ENCODE measurements at regions not wholly inside any gene's neighbourhood (a gene's known extent, or its start where the extent isn't known, plus 50 kb on each side); places are given as distances from the start of the nearest gene placed in this dataset.
"Not testable (repeated sequence)": the region's sequence is repeated elsewhere in the genome, so short reads cannot be mapped to it uniquely, and the experiment has no call there.

DNA sequence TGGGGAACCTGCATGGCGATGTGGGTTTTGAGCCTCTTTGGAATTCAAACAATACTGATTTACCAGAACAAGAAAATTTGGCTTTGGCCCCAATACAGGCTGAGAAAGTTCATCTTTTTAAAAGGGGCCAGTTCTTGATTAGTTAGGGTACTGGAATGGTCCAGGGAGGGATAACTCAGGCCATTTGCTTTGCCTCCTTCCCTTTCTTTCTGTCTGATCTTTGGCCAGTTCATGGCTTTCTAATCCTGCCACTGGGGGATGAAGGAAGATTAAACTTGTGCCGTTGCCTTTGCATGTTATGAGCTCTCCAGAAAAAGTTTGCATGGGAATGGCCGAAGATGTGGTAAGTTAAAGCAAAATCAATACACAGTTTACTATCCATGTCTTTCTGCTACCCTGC is 78.4 kb downstream of the ADAMTS15 start:
- no peak for DNase-seq (ENCODE audit: low spot score)

GRCh38 chr11:130527636-130528297 is 79.3 kb downstream of the ADAMTS15 start:
- DNase-seq (ENCODE audit: low spot score), result peak; percentile 45

GRCh38 chr11:130528298-130529261 is 80.1 kb downstream of the ADAMTS15 start:
- no peak for DNase-seq (ENCODE audit: low spot score)

- no peak for DNase-seq (ENCODE audit: low spot score)
These were observed 80.9 kb downstream of the ADAMTS15 start for GRCh38 chr11:130529366-130529765.

DNA sequence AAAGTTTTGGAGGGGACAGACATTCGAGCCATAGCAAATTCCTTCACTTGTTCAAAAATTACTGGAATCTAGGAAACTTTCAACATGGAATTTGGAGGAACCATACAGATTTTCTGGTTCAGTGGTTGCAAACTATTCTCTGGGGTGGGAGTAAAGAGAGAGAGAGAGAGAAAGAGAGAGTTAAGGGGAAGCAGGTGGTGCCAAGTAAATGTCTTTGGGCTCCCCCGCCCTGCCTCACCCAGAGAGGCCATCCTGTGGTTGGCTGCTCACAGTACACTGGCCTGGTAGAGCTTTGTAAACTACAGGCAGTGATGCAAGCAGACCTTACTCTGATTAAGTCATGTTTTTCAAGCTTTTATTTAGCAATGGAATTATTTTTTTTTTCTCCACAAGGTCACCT is 82.6 kb downstream of the ADAMTS15 start:
- DNase-seq (ENCODE audit: low spot score), result peak; percentile 41

GRCh38 chr11:130533113-130533798 is 84.8 kb downstream of the ADAMTS15 start:
- no peak for DNase-seq (ENCODE audit: low spot score)

DNA sequence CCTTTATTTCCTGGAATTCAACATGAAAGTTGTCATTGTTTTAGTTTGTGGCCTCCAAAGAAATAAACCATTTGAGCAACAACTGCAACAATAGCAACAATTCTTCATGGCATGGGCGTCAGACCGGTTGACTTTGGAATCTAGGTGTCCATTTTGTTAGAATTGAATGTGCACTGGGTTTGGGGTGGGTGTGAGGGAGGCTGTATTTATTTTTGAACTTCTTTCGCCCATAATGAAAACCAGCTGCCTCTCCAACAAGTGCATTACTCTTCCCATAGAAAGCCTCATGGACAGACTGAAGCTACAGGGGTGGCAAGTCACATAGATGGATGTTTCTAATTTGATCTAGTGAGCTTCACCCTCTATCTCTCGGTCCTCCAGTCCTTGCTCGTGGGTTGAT is 85.4 kb downstream of the ADAMTS15 start:
- DNase-seq (ENCODE audit: low spot score), result no peak

DNA sequence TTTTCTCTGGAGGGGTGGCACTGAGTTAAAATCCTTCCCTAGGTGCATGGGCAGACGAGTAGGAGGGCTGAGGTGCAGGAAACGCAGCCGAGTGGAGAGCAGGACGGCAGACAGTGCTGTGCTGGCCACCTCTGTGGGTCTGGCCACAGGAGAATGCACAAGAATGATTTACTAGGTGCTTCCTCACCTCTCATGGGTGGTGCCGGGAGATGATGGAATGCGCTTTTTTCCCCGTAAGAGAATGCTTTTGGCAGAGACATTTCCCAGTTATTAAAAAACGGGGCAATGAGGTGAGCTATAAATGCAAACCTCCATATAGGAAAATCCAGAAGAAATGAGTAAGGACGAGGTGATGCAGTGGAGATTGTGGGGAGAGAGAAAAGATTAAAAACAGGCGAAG is 86.1 kb downstream of the ADAMTS15 start:
- no peak for DNase-seq (ENCODE audit: low spot score)

- no peak for DNase-seq (ENCODE audit: low spot score)
These were observed 87.1 kb downstream of the ADAMTS15 start for GRCh38 chr11:130535520-130535919.

DNA sequence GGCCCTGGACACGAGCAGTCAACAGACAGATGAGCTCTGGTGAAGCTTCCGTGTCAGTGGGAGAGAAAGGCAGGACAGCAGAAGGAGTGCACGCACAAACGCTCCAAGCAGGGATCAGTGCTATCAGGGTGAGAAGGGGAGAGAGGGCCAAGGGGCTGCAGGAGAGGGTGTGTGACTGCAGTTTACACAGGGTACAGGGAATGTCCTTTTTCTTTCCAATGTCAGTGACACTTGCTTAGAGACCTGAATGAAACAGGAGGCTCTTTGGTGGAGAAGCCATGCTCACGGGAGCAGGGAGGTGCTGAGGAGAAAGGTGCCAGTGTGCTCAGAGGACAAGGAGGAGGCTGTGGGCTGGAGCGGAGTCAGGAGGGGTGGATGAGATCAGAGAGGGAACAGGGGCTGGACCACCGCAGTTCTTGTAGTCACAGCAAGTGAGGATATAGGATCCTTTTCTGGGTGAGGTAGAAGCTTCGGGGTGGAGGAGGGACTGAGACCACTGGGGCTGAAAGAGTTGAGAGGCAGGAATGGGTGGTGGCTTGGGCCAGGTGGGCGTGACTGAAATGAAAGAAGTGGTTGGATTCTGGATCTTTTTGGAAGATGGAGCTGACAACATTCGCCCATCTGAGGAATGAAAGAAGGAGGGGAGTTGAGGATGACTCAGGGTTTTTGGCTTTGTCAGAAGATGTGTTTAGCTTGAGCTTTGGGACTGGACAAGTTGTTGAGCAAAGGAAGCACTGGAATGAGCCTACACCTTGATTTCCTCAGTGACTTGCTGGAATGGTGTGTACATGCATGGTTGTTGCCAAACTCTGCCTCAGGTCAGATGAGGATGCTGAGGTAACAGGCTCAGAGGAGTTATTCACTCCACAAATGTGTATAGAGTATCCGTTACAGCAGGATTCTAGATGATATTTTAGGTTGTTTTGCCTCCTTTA is 87.9 kb downstream of the ADAMTS15 start:
- DNase-seq (ENCODE audit: low spot score), result no peak

DNA sequence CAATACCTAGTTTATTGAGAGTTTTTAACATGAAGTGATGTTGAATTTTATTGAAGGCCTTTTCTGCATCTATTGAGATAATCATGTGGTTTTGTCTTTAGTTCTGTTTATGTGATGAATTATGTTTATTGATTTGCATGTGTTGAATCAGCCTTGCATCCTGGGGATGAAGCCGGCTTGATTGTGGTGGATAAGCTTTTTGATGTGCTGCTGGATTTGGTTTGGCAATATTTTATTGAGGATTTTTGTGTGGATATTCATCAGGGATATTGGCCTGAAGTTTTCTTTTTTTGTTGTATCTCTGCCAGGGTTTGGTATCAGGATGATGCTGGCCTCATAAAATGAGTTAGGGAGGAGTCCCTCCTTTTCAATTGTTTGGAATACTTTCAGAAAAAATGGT is 91.2 kb downstream of the ADAMTS15 start:
- not testable (repeated sequence) for DNase-seq (ENCODE audit: low spot score)

- DNase-seq (ENCODE audit: low spot score), result no peak
These were observed 95.8 kb downstream of the ADAMTS15 start for GRCh38 chr11:130544266-130544665.

GRCh38 chr11:130545449-130546072 is 97.1 kb downstream of the ADAMTS15 start:
- no peak for DNase-seq (ENCODE audit: low spot score)

DNA sequence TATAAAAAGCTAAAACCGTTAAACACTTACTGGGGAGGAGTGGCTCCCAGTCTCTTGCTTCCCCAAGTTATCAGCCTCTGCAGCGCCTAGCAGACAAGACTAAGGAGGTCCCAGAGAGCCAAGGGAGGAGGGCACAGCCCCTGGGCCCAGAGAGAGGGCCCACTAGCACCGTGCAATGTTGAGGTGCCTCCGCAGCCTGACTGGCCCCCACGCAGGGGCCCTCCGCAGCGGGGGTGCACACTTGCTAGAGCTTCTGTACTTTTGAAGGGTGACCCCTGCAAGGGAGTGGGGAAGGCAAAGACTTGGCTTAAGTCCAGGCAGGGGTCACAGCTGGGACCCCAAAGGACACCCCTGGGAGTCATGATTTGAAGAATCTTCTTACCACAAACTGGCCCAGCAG is 98.0 kb downstream of the ADAMTS15 start:
- no peak for DNase-seq (ENCODE audit: low spot score)

DNA sequence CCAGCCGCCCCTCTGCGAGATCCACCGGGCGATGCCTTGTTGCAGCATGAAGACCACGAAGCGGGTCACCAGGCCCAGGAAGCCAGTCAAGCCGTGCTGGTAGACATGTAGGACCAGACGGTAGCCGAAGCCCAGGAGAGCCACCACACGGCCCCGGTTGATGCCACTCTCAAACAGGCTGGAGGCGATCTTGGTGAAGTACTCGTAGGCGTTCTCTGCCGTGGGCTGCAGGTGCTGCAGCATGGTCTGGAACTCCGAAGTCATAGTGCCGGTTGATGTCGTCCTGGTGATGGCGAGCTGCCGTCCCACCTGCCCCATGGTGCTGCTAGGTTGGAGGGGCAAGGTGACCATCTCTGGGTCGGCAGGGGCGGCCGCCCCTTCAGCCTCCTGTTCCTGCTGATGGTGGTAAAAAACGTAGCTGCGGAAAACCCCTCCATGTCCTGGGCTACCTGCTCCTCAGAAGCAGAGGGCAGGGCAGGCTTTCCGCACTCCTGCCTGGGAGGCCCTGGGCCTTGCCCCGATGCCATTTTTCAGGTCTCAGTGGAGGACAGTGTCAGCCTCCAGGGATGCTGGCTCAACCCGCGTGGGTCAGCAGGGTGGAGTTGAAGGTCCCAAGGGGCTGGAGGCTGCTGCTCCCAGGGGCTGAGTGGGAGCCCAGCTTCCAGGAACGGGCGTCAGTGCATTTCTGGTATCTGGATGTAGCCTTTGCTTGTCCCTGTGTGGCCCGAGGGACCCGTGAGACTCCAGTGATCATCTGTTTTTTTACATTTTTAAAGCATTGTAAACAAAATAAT is 98.7 kb downstream of the ADAMTS15 start:
- DNase-seq (ENCODE audit: low spot score), result no peak

- DNase-seq (ENCODE audit: low spot score), result no peak
These were observed 99.5 kb downstream of the ADAMTS15 start for GRCh38 chr11:130547761-130548490.

DNA sequence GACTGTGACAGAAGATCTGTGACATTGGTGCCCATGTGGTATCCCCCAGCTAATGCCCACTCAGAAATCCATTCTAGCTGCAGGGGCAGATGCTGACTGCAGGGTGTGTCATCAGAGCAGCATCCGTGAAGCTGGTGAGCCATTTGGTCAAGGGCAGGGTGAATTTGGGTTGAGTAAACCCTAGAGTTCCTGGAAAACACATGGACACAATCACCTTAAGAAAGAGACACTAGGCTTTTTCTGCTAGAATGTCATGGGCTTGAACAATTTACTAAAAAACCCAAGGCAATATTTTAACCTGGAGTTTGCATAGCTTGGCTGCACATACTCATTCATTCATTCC is 100.0 kb downstream of the ADAMTS15 start:
- no peak for DNase-seq (ENCODE audit: low spot score)

GRCh38 chr11:130549393-130549999 is 101.1 kb downstream of the ADAMTS15 start:
- no peak for DNase-seq (ENCODE audit: low spot score)

DNA sequence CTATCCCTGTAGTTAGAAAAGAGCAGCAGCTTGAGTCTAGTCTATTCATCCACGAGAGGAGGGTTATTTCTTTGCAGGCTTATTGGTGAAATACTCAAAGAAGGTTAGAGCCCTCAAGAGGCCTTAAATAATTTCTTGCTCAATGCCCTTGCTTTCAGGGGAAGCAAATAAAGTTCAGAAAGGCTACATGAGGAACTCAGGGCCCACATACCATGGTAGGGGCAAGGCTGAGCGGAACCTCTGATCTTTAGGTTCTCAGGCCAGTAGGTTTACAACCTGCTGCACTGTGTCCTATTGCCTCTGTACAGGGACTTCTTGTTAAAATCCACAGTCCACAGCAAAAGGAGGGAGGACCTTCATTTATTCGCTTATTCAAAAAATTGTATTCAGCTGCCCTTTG is 101.7 kb downstream of the ADAMTS15 start:
- DNase-seq (ENCODE audit: low spot score), result no peak
